Inflammatory macrophage (primary cell): ENCODE measurements at regions not wholly inside any gene's neighbourhood (a gene's known extent, or its start where the extent isn't known, plus 50 kb on each side); places are given as distances from the start of the nearest gene placed in this dataset.
A peak's percentile ranks its signal among the peaks of the same experiment; 100 is the strongest.

Experiments used
- DNase-seq, 2 donors: peaks; one replicate each; pipeline ENCODE4 v3.0.0-alpha.2; 2020 to 2022

GRCh38 chr1:199758626-199759255 is 268.8 kb upstream of the NR5A2 start:
- no peak for DNase-seq

GRCh38 chr1:199759268-199759730 is 268.2 kb upstream of the NR5A2 start:
- DNase-seq: no peak

GRCh38 chr1:199762572-199762971 is 264.9 kb upstream of the NR5A2 start:
- no peak for DNase-seq

GRCh38 chr1:199766218-199766792 is 261.2 kb upstream of the NR5A2 start:
- no peak for DNase-seq

- no peak for DNase-seq
Measured at GRCh38 chr1:199767700-199768099, 259.8 kb upstream of the NR5A2 start.

GRCh38 chr1:199774433-199775089 is 252.9 kb upstream of the NR5A2 start:
- no peak for DNase-seq

- DNase-seq: no peak
Measured at GRCh38 chr1:199776768-199777497, 250.6 kb upstream of the NR5A2 start.

- no peak for DNase-seq
Measured at GRCh38 chr1:199778324-199778955, 249.1 kb upstream of the NR5A2 start.

GRCh38 chr1:199780091-199780490 is 247.4 kb upstream of the NR5A2 start:
- no peak for DNase-seq

- no peak for DNase-seq
Measured at GRCh38 chr1:199780948-199781670, 246.4 kb upstream of the NR5A2 start.

GRCh38 chr1:199784138-199784895 is 243.2 kb upstream of the NR5A2 start:
- no peak for DNase-seq

- DNase-seq: no peak
Measured at GRCh38 chr1:199786695-199787094, 240.8 kb upstream of the NR5A2 start.

- no peak for DNase-seq
Measured at GRCh38 chr1:199789141-199789540, 238.4 kb upstream of the NR5A2 start.

- DNase-seq: no peak
Measured at GRCh38 chr1:199791495-199791894, 236.0 kb upstream of the NR5A2 start.

GRCh38 chr1:199792874-199793273 is 234.6 kb upstream of the NR5A2 start:
- no peak for DNase-seq

GRCh38 chr1:199794105-199794863 is 233.2 kb upstream of the NR5A2 start:
- DNase-seq: peak; percentile 38 to 49

- DNase-seq: no peak
Measured at GRCh38 chr1:199799116-199799515, 228.4 kb upstream of the NR5A2 start.

- DNase-seq: peak in 1 of 2 donors; percentile 7
Measured at GRCh38 chr1:199804526-199804925, 223.0 kb upstream of the NR5A2 start.

GRCh38 chr1:199808110-199808870 is 219.2 kb upstream of the NR5A2 start:
- no peak for DNase-seq

GRCh38 chr1:199809311-199809710 is 218.2 kb upstream of the NR5A2 start:
- no peak for DNase-seq
